Kidney (tissue), 13 donors: ENCODE measurements at regions not wholly inside any gene's neighbourhood (a gene's known extent, or its start where the extent isn't known, plus 50 kb on each side); places are given as distances from the start of the nearest gene placed in this dataset.

ENCODE experiments used
- DNase-seq, 5 donors: peaks; one replicate each; pipeline ENCODE4 v3.0.0-alpha.2; 2013 to 2020
- FAIRE-seq: peaks from 2 replicates; lab custom pipeline; 2012; peaks lifted over from hg19 to GRCh38; lab: Jason Lieb, UNC
- H3K27ac ChIP-seq, 2 donors: one replicate each; pipeline ENCODE4 v1.7.0; 2013; ENCODE audit warnings: low read depth in 2 of 2, low read length in 2 of 2, inconsistent platforms in 1 of 2
- H3K27me3 ChIP-seq: one replicate; pipeline ENCODE4 v1.7.1; 2013; ENCODE audit warnings: low read length, inconsistent platforms; ENCODE audit not compliant: control insufficient read depth, insufficient read depth
- H3K36me3 ChIP-seq, 3 donors: one replicate each; pipeline versions ENCODE4 v1.7.0 to v1.7.1; 2013; ENCODE audit warnings: low read length in 3 of 3, control low read depth in 1 of 3, inconsistent platforms in 1 of 3; ENCODE audit not compliant: insufficient read depth in 3 of 3, control insufficient read depth in 2 of 3
- H3K4me1 ChIP-seq, 3 donors: one replicate each; pipeline versions ENCODE4 v1.7.0 to v1.7.1; 2013; ENCODE audit warnings: low read length in 3 of 3, inconsistent platforms in 1 of 3, low read depth in 1 of 3; ENCODE audit not compliant: control insufficient read depth in 2 of 3, insufficient read depth in 2 of 3
- H3K4me3 ChIP-seq, 3 donors: one replicate each; pipeline versions ENCODE4 v1.7.0 to v1.8.1; 2013; ENCODE audit warnings: low read length in 3 of 3, control low read depth in 1 of 3, inconsistent platforms in 1 of 3
- H3K9ac ChIP-seq, 3 donors: one replicate each; pipeline versions ENCODE4 v1.7.0 to v1.7.1; 2013; ENCODE audit warnings: low read length in 3 of 3, control low read depth in 1 of 3, inconsistent platforms in 1 of 3
- H3K9me3 ChIP-seq, 3 donors: one replicate each; pipeline versions ENCODE4 v1.7.0 to v1.7.1; 2013; ENCODE audit warnings: low read length in 3 of 3, control low read depth in 1 of 3, inconsistent platforms in 1 of 3; ENCODE audit not compliant: control insufficient read depth in 2 of 3, insufficient read depth in 1 of 3
- CTCF ChIP-seq: IDR thresholded peaks from 3 replicates; pipeline ENCODE4 v1.5.1; 2012; ENCODE audit warnings: mild to moderate bottlenecking, moderate library complexity, borderline replicate concordance; ENCODE audit not compliant: insufficient read depth; ENCODE audit errors: extremely low read depth
- intact Hi-C: fragments of 100-400 bp; cut with DNase I; formaldehyde crosslinking; loops from one replicate; pipeline ENCODE4 v1.11.1; 2022
- donor health status: control.
- donor health status: control.
- donor health status: control.
- donor health status: control.
- donor health status: control.
- donor health status: DM: yes; HTN: yes; CAD: no.
- donor health status: Normal renal cell carcinoma (clear cell type).

GRCh38 chr10:105908701-105909100 lies 1255.8 kb downstream of the SORCS1 start:
- H3K36me3 ChIP-seq, result no peaks in the 10 kb centered on the region
- H3K4me1 ChIP-seq, result no peaks in the 10 kb centered on the region
- intact Hi-C loops, result no loop called here
- H3K27ac ChIP-seq, result no peak overlapping the region
- H3K4me3 ChIP-seq, result no peak overlapping the region
- DNase-seq (no peak), FAIRE-seq (no peak)
- no peak for TF ChIP-seq CTCF
- no peaks in the 10 kb centered on the region for H3K27me3 ChIP-seq
- no peaks in the 10 kb centered on the region for H3K9me3 ChIP-seq
- no peak overlapping the region for H3K9ac ChIP-seq

DNA sequence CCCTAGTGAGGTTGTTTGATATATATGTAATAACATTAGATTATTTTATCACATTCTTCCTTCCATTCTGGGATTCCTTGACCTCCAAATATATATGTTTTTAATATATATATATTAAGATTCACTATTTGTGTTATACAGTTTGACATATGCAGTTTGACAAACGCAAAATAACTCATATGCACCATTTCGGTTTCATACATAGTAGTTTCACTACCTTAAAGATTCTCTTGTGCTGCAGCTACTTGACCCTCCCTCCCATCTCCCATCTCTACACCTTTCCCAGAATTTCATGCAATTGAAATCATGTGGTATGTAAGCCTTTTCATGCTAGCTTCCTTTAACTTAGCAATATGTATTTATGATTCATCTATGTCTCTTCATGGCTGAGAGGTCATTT lies 1244.4 kb downstream of the SORCS3 start:
- FAIRE-seq, result no peak
- no peaks in the 10 kb centered on the region for H3K4me1 ChIP-seq
- no peaks in the 10 kb centered on the region for H3K9me3 ChIP-seq
- TF ChIP-seq CTCF, result no peak
- no peaks in the 10 kb centered on the region for H3K36me3 ChIP-seq
- no peak overlapping the region for H3K9ac ChIP-seq
- H3K27me3 ChIP-seq, result no peaks in the 10 kb centered on the region
- intact Hi-C loops, result no loop called here
- no peak overlapping the region for H3K4me3 ChIP-seq
- no peak overlapping the region for H3K27ac ChIP-seq
- DNase-seq, result no peak

- no peak for DNase-seq
- intact Hi-C loops, result no loop called here
- Histone ChIP-seq H3K4me3 (no peak overlapping the region), H3K9me3 (no peaks in the 10 kb centered on the region), H3K4me1 (no peaks in the 10 kb centered on the region), H3K36me3 (no peaks in the 10 kb centered on the region), H3K9ac (no peak overlapping the region), H3K27ac (no peak overlapping the region), H3K27me3 (no peaks in the 10 kb centered on the region)
- TF ChIP-seq CTCF, result no peak
- no peak for FAIRE-seq
Measured at GRCh38 chr10:105879401-105879800, 1238.3 kb downstream of the SORCS3 start.

DNA sequence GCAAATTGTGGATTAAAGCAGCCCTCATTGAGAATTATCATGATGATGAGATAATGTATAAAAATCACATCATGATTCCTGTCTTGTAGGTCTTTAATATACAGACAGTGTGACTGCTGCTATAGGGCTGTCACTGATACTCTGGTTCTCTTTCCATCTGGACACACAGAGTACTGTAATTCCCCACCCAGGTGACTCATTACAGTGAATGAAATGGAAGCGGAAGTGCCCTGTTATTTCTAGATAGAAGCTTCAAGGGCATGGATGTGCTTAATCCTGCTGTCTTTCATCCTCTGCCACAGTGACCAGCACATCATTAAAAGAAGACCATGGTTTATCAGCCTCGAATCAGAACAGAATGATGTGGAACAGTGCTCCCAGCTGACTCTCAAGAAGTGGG lies 1234.0 kb downstream of the SORCS3 start:
- intact Hi-C loops, result no loop called here
- H3K27ac ChIP-seq, result no peak overlapping the region
- H3K9me3 ChIP-seq, result peaks cover 0 to 5% (median 0%) of the 10 kb centered on the region in 3 donors
- no peak overlapping the region for H3K4me3 ChIP-seq
- H3K27me3 ChIP-seq, result no peaks in the 10 kb centered on the region
- no peaks in the 10 kb centered on the region for H3K36me3 ChIP-seq
- H3K4me1 ChIP-seq, result no peaks in the 10 kb centered on the region
- no peak for TF ChIP-seq CTCF
- DNase-seq, result no peak
- H3K9ac ChIP-seq, result no peak overlapping the region
- FAIRE-seq, result no peak
